Naive B cell (primary cell): ENCODE measurements at regions not wholly inside any gene's neighbourhood (a gene's known extent, or its start where the extent isn't known, plus 50 kb on each side); places are given as distances from the start of the nearest gene placed in this dataset.
"Not testable (repeated sequence)": the region's sequence is repeated elsewhere in the genome, so short reads cannot be mapped to it uniquely, and the experiment has no call there.

Experiments
- ATAC-seq, 2 donors: fragments of 150-1000 bp; cut with Tn5 transposase; 2 replicates each; pipeline ENCODE4 v1.10.0; 2021; ENCODE audit warnings: low read depth in 2 of 2, mild to moderate bottlenecking in 2 of 2, moderate library complexity in 2 of 2
- DNase-seq: peaks from one replicate; pipeline ENCODE4 v3.0.0; 2022
- H3K27ac Mint-ChIP-seq, 6 donors: one replicate each; pipeline ENCODE4 v1.8.0; 2020 to 2022; ENCODE audit warnings: mild to moderate bottlenecking in 6 of 6, mixed read lengths in 6 of 6, moderate library complexity in 5 of 6, inconsistent platforms in 2 of 6
- H3K27me3 Mint-ChIP-seq, 3 donors: one replicate each; pipeline ENCODE4 v1.8.0; 2021 to 2022; ENCODE audit warnings: mixed read lengths in 3 of 3, mild to moderate bottlenecking in 1 of 3
- H3K36me3 Mint-ChIP-seq, 2 donors: one replicate each; pipeline ENCODE4 v1.8.0; 2020 to 2022; ENCODE audit warnings: mixed read lengths in 2 of 2, inconsistent platforms in 1 of 2, mild to moderate bottlenecking in 1 of 2
- H3K4me1 Mint-ChIP-seq, 3 donors: one replicate each; pipeline ENCODE4 v1.8.0; 2020 to 2022; ENCODE audit warnings: mixed read lengths in 3 of 3, inconsistent platforms in 1 of 3, mild to moderate bottlenecking in 1 of 3, moderate library complexity in 1 of 3
- H3K4me3 Mint-ChIP-seq, 8 donors: one replicate each; pipeline ENCODE4 v1.8.0; 2020 to 2022; ENCODE audit warnings: mild to moderate bottlenecking in 8 of 8, mixed read lengths in 8 of 8, moderate library complexity in 8 of 8, inconsistent platforms in 2 of 8
- H3K9me3 Mint-ChIP-seq, 7 donors: one replicate each; pipeline ENCODE4 v1.8.0; 2020 to 2022; ENCODE audit warnings: mixed read lengths in 7 of 7, mild to moderate bottlenecking in 5 of 7, inconsistent platforms in 2 of 7, moderate library complexity in 1 of 7

GRCh38 chr7:15143936-15144335, 241.4 kb upstream of the DGKB start:
- DNase-seq (no peak), ATAC-seq (no peak)
- Mint-ChIP-seq H3K4me3 (no peak overlapping the region), H3K27me3 (no peaks in the 10 kb centered on the region), H3K9me3 (peaks cover 0 to 6% (median under 1%) of the 10 kb centered on the region in 7 donors), H3K4me1 (no peaks in the 10 kb centered on the region), H3K36me3 (no peaks in the 10 kb centered on the region), H3K27ac (no peak overlapping the region)

DNA sequence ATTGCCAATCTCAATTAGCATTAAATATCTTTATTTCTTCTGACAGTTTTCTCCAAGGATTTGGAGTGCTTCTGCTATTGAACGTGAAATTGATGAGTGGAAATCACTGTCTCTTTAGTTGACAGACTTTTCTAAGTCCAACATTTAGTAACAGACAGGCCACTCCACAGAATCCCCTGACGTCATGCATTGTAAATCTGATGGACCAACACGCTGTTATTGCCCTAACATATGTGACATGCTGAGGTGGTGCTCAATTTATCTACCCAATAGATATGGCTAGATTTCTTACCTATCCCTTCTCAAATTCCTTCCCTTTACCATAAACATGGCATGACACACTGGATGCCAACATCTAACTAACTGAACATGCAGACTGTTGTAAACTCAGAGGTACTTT, 240.6 kb upstream of the DGKB start:
- ATAC-seq, result no peak
- Mint-ChIP-seq H3K9me3 (peaks cover 0 to 4% (median 0%) of the 10 kb centered on the region in 7 donors), H3K4me1 (no peaks in the 10 kb centered on the region)

DNA sequence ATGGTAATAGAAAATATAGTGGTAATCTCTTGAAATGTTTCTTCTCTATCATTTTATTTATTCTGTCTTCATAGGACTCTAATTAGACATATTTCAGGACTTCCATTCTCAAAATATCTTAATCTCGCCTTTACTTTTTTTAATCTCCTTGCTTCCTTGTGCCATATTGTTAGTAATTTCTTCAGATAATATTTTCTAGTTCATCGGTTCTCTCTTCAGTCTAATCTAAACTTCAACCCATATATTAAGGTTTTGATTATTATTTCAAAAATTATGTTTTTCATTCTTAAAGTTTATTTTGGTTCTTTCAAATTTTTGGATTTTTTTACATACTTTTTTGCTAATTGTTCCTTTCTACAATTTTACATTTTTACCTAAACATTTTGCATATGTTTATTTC, 237.9 kb upstream of the DGKB start:
- Mint-ChIP-seq H3K4me3 (no peak overlapping the region), H3K36me3 (no peaks in the 10 kb centered on the region), H3K27me3 (no peaks in the 10 kb centered on the region), H3K27ac (peak overlapping the region in 1 of 6 donors; percentile 86), H3K4me1 (no peaks in the 10 kb centered on the region), H3K9me3 (peaks cover 0 to 7% (median 2%) of the 10 kb centered on the region in 7 donors)
- no peak for ATAC-seq
- no peak for DNase-seq

More for the DNA sequence above, 240.6 kb upstream of the DGKB start:
- Mint-ChIP-seq H3K27ac (no peak overlapping the region), H3K4me3 (no peak overlapping the region), H3K27me3 (no peaks in the 10 kb centered on the region), H3K36me3 (no peaks in the 10 kb centered on the region)
- no peak for DNase-seq

DNA sequence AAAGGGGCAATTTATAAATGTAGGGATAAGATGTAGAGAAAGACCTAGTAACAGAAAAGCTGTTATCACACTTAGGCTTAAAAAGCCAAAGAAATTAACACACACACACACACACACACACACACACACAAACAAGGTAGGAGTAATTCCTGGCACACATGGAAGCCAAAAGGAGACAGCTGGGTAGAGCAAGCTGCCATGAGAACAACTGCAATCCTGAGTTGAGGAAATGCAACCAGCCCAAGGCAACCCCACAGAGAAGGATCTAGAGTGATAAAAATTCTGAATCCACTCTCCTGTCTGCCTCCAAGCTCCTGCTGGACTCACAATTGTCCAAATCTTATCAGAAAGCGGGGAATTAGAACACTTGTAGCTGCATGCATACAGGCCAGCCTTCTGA, 229.1 kb upstream of the DGKB start:
- H3K4me3 Mint-ChIP-seq, result no peak overlapping the region
- H3K4me1 Mint-ChIP-seq, result no peaks in the 10 kb centered on the region
- no peaks in the 10 kb centered on the region for H3K36me3 Mint-ChIP-seq
- no peak for ATAC-seq
- no peak for DNase-seq
- H3K9me3 Mint-ChIP-seq, result peaks cover 0 to 4% (median 1%) of the 10 kb centered on the region in 7 donors
- H3K27ac Mint-ChIP-seq, result no peak overlapping the region
- H3K27me3 Mint-ChIP-seq, result no peaks in the 10 kb centered on the region

- H3K4me3 Mint-ChIP-seq, result no peak overlapping the region
- no peak for ATAC-seq
- H3K36me3 Mint-ChIP-seq, result no peaks in the 10 kb centered on the region
Measured at GRCh38 chr7:15130666-15131541, 228.4 kb upstream of the DGKB start.

DNA sequence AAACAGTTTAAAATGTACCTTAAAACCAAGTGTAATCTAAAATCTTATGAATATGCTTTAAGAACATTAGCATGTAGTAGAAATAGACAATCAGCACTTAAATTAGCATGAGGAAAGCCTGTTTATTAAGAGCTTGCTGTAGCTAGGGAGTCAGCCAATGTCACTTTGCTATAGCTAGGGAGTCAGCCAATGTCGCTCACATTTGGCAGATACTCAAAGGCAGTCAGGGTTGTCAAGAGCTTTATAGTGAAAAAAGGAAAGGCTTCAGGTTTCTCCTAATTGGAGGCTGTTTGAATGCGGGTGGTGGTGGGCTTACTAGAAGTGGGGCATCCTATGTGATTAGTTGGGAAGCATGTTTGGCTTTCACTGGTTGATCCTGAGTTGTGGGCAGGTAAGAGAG, 226.2 kb upstream of the DGKB start:
- H3K4me1 Mint-ChIP-seq, result no peaks in the 10 kb centered on the region
- H3K27me3 Mint-ChIP-seq, result no peaks in the 10 kb centered on the region
- no peak for ATAC-seq
- DNase-seq, result no peak
- H3K4me3 Mint-ChIP-seq, result no peak overlapping the region
- no peaks in the 10 kb centered on the region for H3K36me3 Mint-ChIP-seq
- no peak overlapping the region for H3K27ac Mint-ChIP-seq
- peaks cover 0 to 5% (median 0%) of the 10 kb centered on the region in 7 donors for H3K9me3 Mint-ChIP-seq

More at GRCh38 chr7:15130666-15131541, 228.4 kb upstream of the DGKB start:
- Mint-ChIP-seq H3K27ac (no peak overlapping the region), H3K9me3 (peaks cover 0 to 4% (median 0%) of the 10 kb centered on the region in 7 donors), H3K27me3 (no peaks in the 10 kb centered on the region), H3K4me1 (no peaks in the 10 kb centered on the region)
- DNase-seq, result no peak

DNA sequence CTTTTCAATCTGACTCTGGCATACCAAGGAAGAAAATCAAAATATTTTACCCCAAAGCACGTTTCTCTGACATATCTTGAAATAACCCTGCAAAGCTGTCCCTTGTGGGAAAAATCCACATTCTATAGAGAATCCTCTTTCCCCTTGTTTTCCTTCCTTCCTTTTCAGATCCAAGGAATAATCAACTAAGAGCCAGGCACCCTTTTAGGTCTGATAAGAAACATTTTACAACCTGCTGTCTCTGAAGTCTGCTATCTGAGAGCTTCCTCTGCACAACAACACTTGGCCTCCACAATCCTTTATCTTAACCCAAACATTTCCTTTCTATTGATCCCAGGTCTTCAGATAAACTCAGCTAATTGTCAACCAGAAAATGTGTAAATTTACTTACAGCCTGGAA, 224.1 kb upstream of the DGKB start:
- H3K9me3 Mint-ChIP-seq, result peaks cover 0 to 12% (median 3%) of the 10 kb centered on the region in 7 donors
- H3K4me1 Mint-ChIP-seq, H3K4me3 Mint-ChIP-seq, DNase-seq, ATAC-seq, H3K27ac Mint-ChIP-seq, H3K27me3 Mint-ChIP-seq, H3K36me3 Mint-ChIP-seq: not testable (repeated sequence)

DNA sequence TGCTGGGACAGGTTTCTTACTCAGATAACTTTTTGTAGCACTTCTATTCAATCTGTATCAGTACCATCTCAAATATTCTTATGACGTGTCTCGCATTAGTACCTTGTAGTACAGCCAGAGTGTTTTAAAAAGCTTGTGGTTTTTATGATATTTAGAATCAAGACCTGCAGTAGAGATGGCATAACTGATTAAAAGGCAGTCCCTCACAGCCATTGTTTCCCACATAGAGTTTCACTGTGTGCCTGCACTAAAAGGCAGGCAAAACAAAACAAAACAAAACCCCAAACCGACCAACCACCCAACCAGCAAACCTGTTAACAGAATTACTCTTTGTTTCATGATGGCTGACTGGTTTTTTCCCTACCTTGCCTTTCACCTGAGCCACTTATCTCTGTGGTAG, 221.3 kb upstream of the DGKB start:
- ATAC-seq (no peak), DNase-seq (no peak)
- H3K9me3 Mint-ChIP-seq, result peaks cover 0 to 17% (median 6%) of the 10 kb centered on the region in 7 donors
- H3K4me3 Mint-ChIP-seq, result no peak overlapping the region
- no peaks in the 10 kb centered on the region for H3K36me3 Mint-ChIP-seq
- H3K27ac Mint-ChIP-seq, result no peak overlapping the region
- H3K4me1 Mint-ChIP-seq, result no peaks in the 10 kb centered on the region
- no peaks in the 10 kb centered on the region for H3K27me3 Mint-ChIP-seq

- no peaks in the 10 kb centered on the region for H3K36me3 Mint-ChIP-seq
- ATAC-seq, result no peak
- no peak overlapping the region for H3K4me3 Mint-ChIP-seq
- no peak overlapping the region for H3K27ac Mint-ChIP-seq
- no peak for DNase-seq
- H3K4me1 Mint-ChIP-seq, result no peaks in the 10 kb centered on the region
- no peaks in the 10 kb centered on the region for H3K27me3 Mint-ChIP-seq
- H3K9me3 Mint-ChIP-seq, result peaks cover 0 to 7% (median 3%) of the 10 kb centered on the region in 7 donors
Measured at GRCh38 chr7:15113752-15114151, 211.2 kb upstream of the DGKB start.

- ATAC-seq (no peak), DNase-seq (no peak)
- H3K27ac Mint-ChIP-seq, result no peak overlapping the region
- no peak overlapping the region for H3K4me3 Mint-ChIP-seq
- peaks cover 0 to 8% (median 5%) of the 10 kb centered on the region in 7 donors for H3K9me3 Mint-ChIP-seq
- no peaks in the 10 kb centered on the region for H3K27me3 Mint-ChIP-seq
- H3K4me1 Mint-ChIP-seq, result no peaks in the 10 kb centered on the region
- no peaks in the 10 kb centered on the region for H3K36me3 Mint-ChIP-seq
Measured at GRCh38 chr7:15105711-15106110, 203.2 kb upstream of the DGKB start.

DNA sequence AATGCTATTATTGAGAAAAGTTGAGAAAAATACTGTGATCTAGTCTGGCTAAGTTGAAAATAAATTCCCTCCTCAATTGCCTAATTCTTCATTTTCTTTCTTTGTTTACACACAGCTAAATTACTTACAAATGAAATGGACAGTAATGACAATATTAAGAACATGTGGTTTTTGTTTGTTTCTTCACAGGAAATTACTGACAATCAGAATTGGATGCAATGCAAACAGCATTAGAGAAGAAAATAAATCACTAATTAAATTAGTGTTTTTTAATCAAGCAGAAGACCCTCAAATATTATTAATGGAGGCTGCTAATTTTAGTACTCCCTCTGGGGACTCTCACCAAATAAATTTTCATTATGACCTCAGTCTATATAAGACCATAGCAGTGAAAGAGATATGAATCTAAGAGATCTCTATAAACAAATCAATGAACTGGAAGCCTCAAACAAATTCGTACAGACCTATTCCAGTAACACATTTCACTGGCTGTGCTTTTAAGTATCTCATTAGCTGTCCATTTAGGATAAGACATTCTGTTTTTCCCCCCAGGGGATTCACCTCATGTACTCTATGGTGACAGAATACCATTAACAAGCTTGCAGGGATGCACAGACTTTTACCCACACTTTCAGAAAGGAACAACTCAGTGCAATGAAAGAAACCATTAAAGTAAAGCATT, 202.0 kb upstream of the DGKB start:
- no peaks in the 10 kb centered on the region for H3K4me1 Mint-ChIP-seq

GRCh38 chr7:15099074-15099473, 196.5 kb upstream of the DGKB start:
- H3K4me3 Mint-ChIP-seq, result no peak overlapping the region
- H3K4me1 Mint-ChIP-seq, result no peaks in the 10 kb centered on the region
- DNase-seq (no peak), ATAC-seq (no peak)
- peaks cover 0 to 4% (median 0%) of the 10 kb centered on the region in 7 donors for H3K9me3 Mint-ChIP-seq
- H3K27ac Mint-ChIP-seq, result no peak overlapping the region
- no peaks in the 10 kb centered on the region for H3K27me3 Mint-ChIP-seq
- H3K36me3 Mint-ChIP-seq, result no peaks in the 10 kb centered on the region

More for the DNA sequence above, 202.0 kb upstream of the DGKB start:
- H3K9me3 Mint-ChIP-seq, result peaks cover 0 to 9% (median 5%) of the 10 kb centered on the region in 7 donors
- no peaks in the 10 kb centered on the region for H3K27me3 Mint-ChIP-seq
- DNase-seq, result no peak
- H3K4me3 Mint-ChIP-seq, result no peak overlapping the region
- ATAC-seq, result no peak
- H3K27ac Mint-ChIP-seq, result no peak overlapping the region
- no peaks in the 10 kb centered on the region for H3K36me3 Mint-ChIP-seq

- no peak for ATAC-seq
- Mint-ChIP-seq H3K9me3 (peaks cover 0 to 4% (median 0%) of the 10 kb centered on the region in 7 donors), H3K4me1 (no peaks in the 10 kb centered on the region), H3K27ac (no peak overlapping the region), H3K4me3 (no peak overlapping the region), H3K36me3 (no peaks in the 10 kb centered on the region), H3K27me3 (no peaks in the 10 kb centered on the region)
- DNase-seq, result no peak
Measured at GRCh38 chr7:15096853-15097252, 194.3 kb upstream of the DGKB start.

DNA sequence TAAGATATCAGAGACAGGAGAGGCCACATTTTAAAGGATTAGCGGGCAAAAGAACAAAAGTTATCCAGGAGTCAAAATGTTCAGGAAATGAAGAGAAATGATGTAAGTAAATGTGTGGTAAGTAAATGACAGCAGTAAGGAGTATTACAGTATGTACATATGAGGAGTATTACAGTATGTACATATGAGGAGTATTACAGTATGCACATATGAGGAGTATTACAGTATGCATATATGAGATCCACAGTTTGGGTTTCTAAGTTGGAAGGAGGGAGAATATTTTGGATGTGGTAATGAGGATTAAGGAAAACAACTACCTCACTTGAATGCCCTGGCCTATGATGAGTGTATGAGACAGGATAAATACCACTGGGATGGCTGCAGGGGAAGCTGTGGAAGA, 192.4 kb upstream of the DGKB start:
- DNase-seq, result no peak
- Mint-ChIP-seq H3K36me3 (no peaks in the 10 kb centered on the region), H3K4me3 (no peak overlapping the region), H3K27ac (no peak overlapping the region), H3K4me1 (no peaks in the 10 kb centered on the region), H3K27me3 (no peaks in the 10 kb centered on the region), H3K9me3 (peaks cover 0 to 2% (median 0%) of the 10 kb centered on the region in 7 donors)
- no peak for ATAC-seq
